ENCODE measurements at regions not wholly inside any gene's neighbourhood (a gene's known extent, or its start where the extent isn't known, plus 50 kb on each side); places are given as distances from the start of the nearest gene placed in this dataset.
"Not testable (repeated sequence)": the region's sequence is repeated elsewhere in the genome, so short reads cannot be mapped to it uniquely, and the experiment has no call there.

DNA sequence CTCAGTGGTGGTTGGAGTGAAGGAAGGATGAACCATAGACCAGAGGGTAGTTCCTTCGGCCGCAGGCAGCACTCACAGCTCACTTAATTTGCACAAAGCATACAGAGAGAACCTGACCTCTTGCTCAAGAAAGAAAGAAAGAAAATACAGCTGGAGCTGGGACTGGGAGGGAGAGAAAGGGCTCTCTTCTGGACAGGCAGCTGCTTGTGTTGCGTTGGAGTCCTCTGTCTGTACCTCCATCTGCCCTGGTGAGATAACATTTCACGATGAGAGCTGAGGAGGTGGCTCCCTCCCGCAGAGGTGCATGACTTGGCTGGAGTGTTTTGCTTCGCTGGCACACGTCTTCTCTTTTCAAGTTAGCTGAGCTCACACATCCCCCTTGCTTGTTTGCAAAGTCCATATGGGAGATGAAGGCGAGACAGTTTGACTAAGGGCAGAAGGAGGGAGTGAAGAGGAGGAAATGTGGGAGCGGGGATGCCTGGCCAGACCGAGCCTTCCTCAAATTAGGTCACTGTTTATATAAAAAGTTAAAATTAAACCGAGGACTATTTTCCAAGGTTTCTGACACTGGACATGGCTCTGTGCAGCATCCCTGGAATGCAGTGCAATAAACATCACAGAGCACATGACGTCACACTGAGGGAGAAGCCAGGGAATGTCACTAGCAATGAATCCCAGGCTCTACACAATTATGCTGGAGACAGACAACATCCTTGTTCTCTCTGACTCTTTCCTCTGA is 359.4 kb downstream of the CD83 start:
- H3K4me3 ChIP-seq (ENCODE audit: low read length) = no peak overlapping the region
- TF ChIP-seq CTCF (IDR thresholded peaks at IDR 0.05; ENCODE audit: insufficient read depth, low read depth, low read length, missing control alignments) = no peak
- DNase-seq (ENCODE audit: low read depth) = no peak

DNA sequence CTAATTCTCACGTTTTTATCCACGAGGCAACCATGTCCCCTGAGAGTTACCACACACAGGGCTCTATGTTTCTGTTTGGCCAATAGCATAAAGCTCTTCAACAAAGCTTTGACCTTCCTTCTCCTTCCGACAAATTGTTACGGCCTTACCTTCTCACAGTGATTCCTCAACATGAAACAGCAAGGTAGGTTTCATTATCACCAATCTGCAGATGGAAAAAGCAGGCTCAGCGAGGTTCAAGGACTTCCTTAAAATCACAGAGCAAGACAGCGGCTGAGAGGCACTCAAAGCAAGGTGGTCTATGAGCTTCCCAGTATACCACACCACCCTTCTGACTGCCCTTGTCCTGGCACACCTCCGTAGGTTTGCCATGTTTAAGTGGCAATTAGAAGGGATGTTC is 360.0 kb downstream of the CD83 start:
- DNase-seq (ENCODE audit: low read depth) = no peak
- no peak overlapping the region for H3K4me3 ChIP-seq (ENCODE audit: low read length)
- no peak for TF ChIP-seq CTCF (IDR thresholded peaks at IDR 0.05; ENCODE audit: insufficient read depth, low read depth, low read length, missing control alignments)

DNA sequence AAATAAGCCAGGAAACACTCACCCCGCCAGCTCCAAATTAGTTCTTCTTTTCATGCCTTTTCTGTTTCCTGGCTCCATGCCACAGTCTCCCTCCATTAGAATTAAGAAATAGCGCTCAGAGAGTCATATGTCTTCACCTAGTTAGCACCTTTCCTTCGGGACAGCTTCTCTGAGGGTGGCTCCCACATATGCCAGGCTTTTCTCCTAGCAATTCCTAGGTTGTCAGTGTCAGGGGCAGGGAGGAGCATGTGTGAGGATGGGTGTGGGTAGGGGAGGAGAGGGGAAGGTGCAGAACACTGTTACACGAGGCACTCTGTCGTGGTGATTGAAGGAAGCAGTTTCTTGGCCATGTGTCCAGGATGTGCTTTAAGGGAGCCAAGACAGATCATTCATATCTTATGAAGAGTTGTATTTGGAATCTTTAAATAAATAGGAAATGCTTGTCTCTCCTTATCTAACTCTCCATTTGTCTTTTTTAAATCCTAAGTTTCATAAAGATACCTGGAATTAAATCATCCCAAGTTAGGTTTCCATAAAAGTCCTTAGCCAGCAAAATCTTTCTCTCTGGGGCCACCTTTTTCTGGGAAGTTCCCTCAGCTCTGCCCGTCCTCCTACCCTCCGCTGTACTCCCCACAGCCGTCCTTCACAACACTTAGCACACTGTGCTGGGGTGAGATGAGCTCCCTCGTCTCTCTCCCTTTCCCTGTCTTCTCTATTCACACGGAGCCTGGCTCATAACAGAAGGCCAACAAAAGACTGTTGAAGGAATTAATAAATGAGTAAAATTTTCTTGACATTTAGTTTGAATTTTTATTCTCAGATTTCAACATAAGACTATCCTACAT is 361.0 kb downstream of the CD83 start:
- no peak for DNase-seq (ENCODE audit: low read depth)
- H3K4me3 ChIP-seq (ENCODE audit: low read length) = no peak overlapping the region
- TF ChIP-seq CTCF (IDR thresholded peaks at IDR 0.05; ENCODE audit: insufficient read depth, low read depth, low read length, missing control alignments) = no peak

GRCh38 chr6:14481946-14482345 is 364.4 kb downstream of the CD83 start:
- not testable (repeated sequence) for H3K4me3 ChIP-seq (ENCODE audit: low read length); DNase-seq (ENCODE audit: low read depth)

DNA sequence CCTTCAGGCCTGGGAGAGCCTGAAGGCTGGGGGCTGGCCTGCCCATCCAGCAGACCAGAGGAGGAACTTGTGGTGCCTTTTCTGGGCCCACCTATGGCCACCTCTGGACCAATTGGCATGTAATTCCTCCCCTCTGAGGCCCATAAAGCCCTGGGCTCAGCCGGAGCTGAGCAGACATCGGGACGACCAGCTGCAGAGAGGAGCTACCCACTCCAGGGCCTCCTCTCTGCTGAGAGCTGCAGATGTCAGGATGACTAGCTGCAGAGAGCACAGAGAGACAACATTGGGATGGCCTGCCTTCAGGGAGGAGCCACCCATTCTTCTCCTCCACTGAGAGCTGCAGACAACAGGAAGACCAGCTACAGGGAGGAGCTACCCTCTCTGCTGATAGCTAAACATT is 370.1 kb downstream of the CD83 start:
- no peak for TF ChIP-seq CTCF (IDR thresholded peaks at IDR 0.05; ENCODE audit: insufficient read depth, low read depth, low read length, missing control alignments)
- no peak for DNase-seq (ENCODE audit: low read depth)
- no peak overlapping the region for H3K4me3 ChIP-seq (ENCODE audit: low read length)

- DNase-seq (ENCODE audit: low read depth) = no peak
- H3K4me3 ChIP-seq (ENCODE audit: low read length) = no peak overlapping the region
- TF ChIP-seq CTCF (IDR thresholded peaks at IDR 0.05; ENCODE audit: insufficient read depth, low read depth, low read length, missing control alignments) = no peak
Observed at GRCh38 chr6:14488180-14488579, 370.6 kb downstream of the CD83 start.

DNA sequence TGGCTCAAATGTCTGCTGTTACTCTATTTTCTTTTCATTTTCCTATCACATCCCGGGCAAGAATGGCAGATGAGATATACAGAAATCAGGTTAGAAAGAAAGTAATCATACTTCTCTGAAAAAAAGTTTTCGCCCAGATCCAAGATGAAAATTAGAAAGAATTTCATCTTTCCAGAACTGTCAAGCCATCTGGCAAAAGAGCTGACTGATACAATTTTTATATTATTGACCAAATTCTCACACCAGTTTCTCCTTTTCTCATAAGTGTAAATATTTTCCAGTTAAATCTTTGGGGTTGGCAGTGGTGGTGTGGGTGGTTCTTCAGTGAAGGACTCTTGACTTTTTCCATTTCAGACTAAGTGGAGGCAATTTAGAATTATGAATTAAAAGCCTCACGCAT is 371.9 kb downstream of the CD83 start:
- H3K4me3 ChIP-seq (ENCODE audit: low read length) = no peak overlapping the region
- TF ChIP-seq CTCF (IDR thresholded peaks at IDR 0.05; ENCODE audit: insufficient read depth, low read depth, low read length, missing control alignments) = no peak
- DNase-seq (ENCODE audit: low read depth) = no peak
